Psoas muscle (tissue), 7 donors: ENCODE measurements at regions not wholly inside any gene's neighbourhood (a gene's known extent, or its start where the extent isn't known, plus 50 kb on each side); places are given as distances from the start of the nearest gene placed in this dataset.
"Not testable (repeated sequence)": the region's sequence is repeated elsewhere in the genome, so short reads cannot be mapped to it uniquely, and the experiment has no call there.

Experiments used
- ATAC-seq, 4 donors: fragments of 200-7000 bp; cut with Tn5 transposase; one replicate each; pipeline ENCODE4 v1.9.1; 2020; ENCODE audit warnings: moderate library complexity in 3 of 4, mild to moderate bottlenecking in 2 of 4
- DNase-seq, 2 donors: peaks; one replicate each; pipeline ENCODE4 v3.0.0-alpha.2; 2020
- H3K27ac ChIP-seq: fragments of 200-600 bp; one replicate; pipeline ENCODE4 v1.8.0; 2022
- H3K27me3 ChIP-seq, 3 donors: fragments of 200-600 bp in 1 of 3; one replicate each; pipeline versions ENCODE4 v1.6.1 to v1.8.0; 2013 to 2022; ENCODE audit warnings: low read length in 2 of 3, mild to moderate bottlenecking in 2 of 3, moderate library complexity in 1 of 3; ENCODE audit not compliant: insufficient read depth in 3 of 3
- H3K36me3 ChIP-seq, 2 donors: fragments of 200-600 bp in 1 of 2; one replicate each; pipeline versions ENCODE4 v1.6.1 to v1.8.0; 2013 to 2022; ENCODE audit warnings: low read depth in 1 of 2, mild to moderate bottlenecking in 1 of 2, moderate library complexity in 1 of 2; ENCODE audit not compliant: insufficient read depth in 1 of 2
- H3K4me1 ChIP-seq: fragments of 200-600 bp; one replicate; pipeline ENCODE4 v1.8.0; 2022
- H3K4me3 ChIP-seq: fragments of 200-600 bp; one replicate; pipeline ENCODE4 v1.8.0; 2022; ENCODE audit warnings: mild to moderate bottlenecking
- H3K9me3 ChIP-seq: fragments of 200-600 bp; one replicate; pipeline ENCODE4 v1.8.0; 2022
- CTCF ChIP-seq: fragments of 200-600 bp; IDR thresholded peaks from one replicate; pipeline ENCODE4 v1.8.0; 2022; ENCODE audit warnings: antibody characterized with exemption
- WGBS, 3 donors: extraction: QIAGEN DNeasy Blood & Tissue Kit; methylation state at CpG; one replicate each; pipeline versions ENCODE4 v1.1.6 to v1.1.7; 2013; 5-methylcytosine and 5-hydroxymethylcytosine counted together
- intact Hi-C, 2 donors: fragments of 100-400 bp; cut with DNase I; formaldehyde crosslinking; loops; one replicate each; pipeline versions ENCODE4 v1.11.0 to v1.14.2; 2022
- donor health status: healthy with polysubstance abuse.
- donor health status: DM: no; HTN: no; CAD: no; lungs with moderate emphysema.
- donor health status: Bipolar disorder and iron deficiency.
- donor health status: healthy.
- donor health status: DM: yes; HTN: yes; CAD: no.
- donor health status: DM: no; HTN: no; CAD: no.
- donor health status: DM: yes; HTN: yes; CAD: no.

- H3K4me1 ChIP-seq, H3K9me3 ChIP-seq, H3K27ac ChIP-seq, H3K36me3 ChIP-seq, ATAC-seq, H3K4me3 ChIP-seq, DNase-seq, H3K27me3 ChIP-seq, intact Hi-C loops: not testable (repeated sequence)
- 59% methylated on average over 4 to 5 of the region's 5 CpGs for WGBS, 3 donors
Observed at GRCh38 chr13:18238586-18238985, 943.0 kb downstream of the TUBA3C start.

- H3K9me3 ChIP-seq = no peaks in the 10 kb centered on the region
- no peak for TF ChIP-seq CTCF
- intact Hi-C loops = no loop called here
- no peak overlapping the region for H3K27ac ChIP-seq
- no peaks in the 10 kb centered on the region for H3K27me3 ChIP-seq
- H3K4me3 ChIP-seq = no peak overlapping the region
- H3K4me1 ChIP-seq = no peaks in the 10 kb centered on the region
- DNase-seq (no peak), ATAC-seq (no peak)
- WGBS, 3 donors = 89 to 94% (median 92%) methylated on average over 34 of the region's 34 CpGs
- no peaks in the 10 kb centered on the region for H3K36me3 ChIP-seq
Observed at GRCh38 chr13:18236528-18236815, 945.2 kb downstream of the TUBA3C start.

- intact Hi-C loops = no loop called here
- DNase-seq = no peak
Observed at GRCh38 chr13:18235756-18236527, 945.7 kb downstream of the TUBA3C start.

GRCh38 chr13:18235172-18235571 is 946.5 kb downstream of the TUBA3C start:
- 97 to 98% (median 97%) methylated on average over 47 of the region's 47 CpGs for WGBS, 3 donors
- Histone ChIP-seq H3K27me3 (no peaks in the 10 kb centered on the region), H3K9me3 (no peaks in the 10 kb centered on the region), H3K27ac (no peak overlapping the region), H3K4me3 (no peak overlapping the region), H3K36me3 (no peaks in the 10 kb centered on the region), H3K4me1 (no peaks in the 10 kb centered on the region)
- ATAC-seq = no peak
- no peak for TF ChIP-seq CTCF
- no peak for DNase-seq
- intact Hi-C loops = no loop called here

More at GRCh38 chr13:18235756-18236527, 945.7 kb downstream of the TUBA3C start:
- H3K36me3 ChIP-seq = no peaks in the 10 kb centered on the region
- H3K27me3 ChIP-seq = no peaks in the 10 kb centered on the region
- no peak for TF ChIP-seq CTCF
- no peaks in the 10 kb centered on the region for H3K9me3 ChIP-seq
- H3K4me3 ChIP-seq = no peak overlapping the region
- WGBS, 3 donors = 93 to 98% (median 98%) methylated on average over 93 to 94 of the region's 94 CpGs
- H3K4me1 ChIP-seq = no peaks in the 10 kb centered on the region
- no peak for ATAC-seq
- no peak overlapping the region for H3K27ac ChIP-seq

- ATAC-seq, H3K4me3 ChIP-seq, H3K9me3 ChIP-seq, H3K36me3 ChIP-seq, intact Hi-C loops, DNase-seq, H3K27ac ChIP-seq, H3K27me3 ChIP-seq, H3K4me1 ChIP-seq: not testable (repeated sequence)
- WGBS, 3 donors = 97 to 98% (median 97%) methylated on average over 54 to 56 of the region's 56 CpGs
Observed at GRCh38 chr13:18234451-18234850, 947.2 kb downstream of the TUBA3C start.

- no peak overlapping the region for H3K27ac ChIP-seq
- no peaks in the 10 kb centered on the region for H3K9me3 ChIP-seq
- H3K4me3 ChIP-seq = no peak overlapping the region
- ATAC-seq = no peak
- H3K36me3 ChIP-seq = no peaks in the 10 kb centered on the region
- intact Hi-C loops = no loop called here
- no peaks in the 10 kb centered on the region for H3K4me1 ChIP-seq
- no peak for DNase-seq
- 97 to 98% (median 97%) methylated on average over 71 of the region's 71 CpGs for WGBS, 3 donors
- H3K27me3 ChIP-seq = no peaks in the 10 kb centered on the region
- no peak for TF ChIP-seq CTCF
Observed at GRCh38 chr13:18233783-18234299, 947.8 kb downstream of the TUBA3C start.
